ENCODE measurements at regions not wholly inside any gene's neighbourhood (a gene's known extent, or its start where the extent isn't known, plus 50 kb on each side); places are given as distances from the start of the nearest gene placed in this dataset.

DNA sequence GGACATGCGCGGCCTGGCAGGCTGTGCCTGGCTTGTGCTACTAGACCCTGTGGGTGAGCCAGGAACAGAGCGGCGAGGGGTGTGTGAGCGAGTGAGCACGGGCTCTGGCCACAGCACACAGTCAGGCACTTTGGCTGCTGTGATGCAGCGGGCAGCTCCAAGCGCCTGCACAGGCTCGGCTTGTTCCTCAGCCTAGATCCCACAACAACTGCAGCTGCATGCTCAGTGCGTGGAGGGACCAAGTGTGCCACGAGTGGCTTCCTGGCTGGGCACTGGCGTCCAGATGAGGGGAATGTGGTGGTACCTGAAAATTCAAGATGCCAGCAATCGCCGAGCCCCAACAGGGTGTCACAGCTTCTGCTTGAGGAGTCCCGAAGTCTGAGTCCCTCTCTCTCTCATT lies 1056.6 kb downstream of the RAPGEF2 start:
- Histone ChIP-seq H3K9ac (ENCODE audit: low read depth, low read length) (no peak overlapping the region), H3K4me1 (ENCODE audit: control insufficient read depth, insufficient read depth, low read length) (no peaks in the 10 kb centered on the region), H3K4me3 (ENCODE audit: low read depth, low read length) (no peak overlapping the region), H3K36me3 (ENCODE audit: control insufficient read depth, insufficient read depth, low read length) (no peaks in the 10 kb centered on the region), H3K27me3 (ENCODE audit: control insufficient read depth, insufficient read depth, low read length) (no peaks in the 10 kb centered on the region), H3K9me3 (ENCODE audit: control insufficient read depth, insufficient read depth, low read length) (peaks cover 4% of the 10 kb centered on the region)

DNA sequence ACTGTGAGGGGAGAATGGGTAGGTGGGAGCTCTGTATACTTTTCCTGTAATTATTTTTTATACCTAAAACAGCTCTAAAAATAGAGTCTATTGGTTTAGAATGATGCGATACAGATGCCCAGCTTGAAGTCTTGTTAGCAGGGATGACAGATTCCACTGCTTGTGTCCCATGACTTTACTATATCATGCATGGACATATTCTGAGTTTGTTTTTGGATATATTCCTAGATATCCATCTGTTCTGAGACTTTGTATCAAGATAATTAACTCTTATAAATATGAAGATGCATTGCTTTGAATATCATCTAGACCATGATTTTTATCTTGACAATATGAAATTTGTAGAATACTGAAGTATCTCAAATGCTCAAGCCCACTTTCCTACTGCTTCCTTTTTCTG lies 1058.1 kb downstream of the RAPGEF2 start:
- peaks cover 4% of the 10 kb centered on the region for H3K9me3 ChIP-seq (ENCODE audit: control insufficient read depth, insufficient read depth, low read length)
- H3K27me3 ChIP-seq (ENCODE audit: control insufficient read depth, insufficient read depth, low read length) = no peaks in the 10 kb centered on the region

DNA sequence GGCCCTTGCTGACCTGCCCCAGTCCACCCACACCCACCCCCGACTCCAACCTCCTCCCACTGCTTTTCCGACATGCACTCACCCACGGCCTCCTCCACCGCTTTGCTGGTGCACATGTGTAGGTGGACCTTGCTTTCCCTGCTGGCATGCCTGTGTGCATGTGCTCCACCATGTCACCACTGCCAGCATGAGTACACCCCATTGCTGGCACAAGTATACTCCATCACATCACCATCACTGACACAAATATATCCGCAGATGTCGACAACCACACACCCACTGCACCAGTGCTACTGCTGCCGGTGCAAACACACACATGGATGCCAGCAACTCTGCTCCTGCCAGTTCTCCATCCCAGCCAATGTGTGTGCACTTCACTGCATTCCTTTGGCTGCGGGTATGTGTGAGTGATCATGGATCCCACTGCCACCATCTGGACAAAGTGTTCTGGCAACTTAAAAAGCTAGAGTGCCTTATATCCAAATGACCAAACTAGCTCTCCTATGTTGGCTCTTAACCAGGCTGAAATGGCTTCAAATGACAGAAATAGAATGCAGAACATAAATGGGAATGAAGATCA lies 1072.3 kb downstream of the RAPGEF2 start:
- Histone ChIP-seq H3K9me3 (ENCODE audit: control insufficient read depth, insufficient read depth, low read length) (no peaks in the 10 kb centered on the region), H3K27me3 (ENCODE audit: control insufficient read depth, insufficient read depth, low read length) (no peaks in the 10 kb centered on the region), H3K9ac (ENCODE audit: low read depth, low read length) (no peak overlapping the region), H3K36me3 (ENCODE audit: control insufficient read depth, insufficient read depth, low read length) (no peaks in the 10 kb centered on the region), H3K4me1 (ENCODE audit: control insufficient read depth, insufficient read depth, low read length) (no peaks in the 10 kb centered on the region), H3K4me3 (ENCODE audit: low read depth, low read length) (no peak overlapping the region)

More for the DNA sequence above, 1058.1 kb downstream of the RAPGEF2 start:
- Histone ChIP-seq H3K4me3 (ENCODE audit: low read depth, low read length) (no peak overlapping the region), H3K36me3 (ENCODE audit: control insufficient read depth, insufficient read depth, low read length) (no peaks in the 10 kb centered on the region), H3K4me1 (ENCODE audit: control insufficient read depth, insufficient read depth, low read length) (no peaks in the 10 kb centered on the region), H3K9ac (ENCODE audit: low read depth, low read length) (no peak overlapping the region)

DNA sequence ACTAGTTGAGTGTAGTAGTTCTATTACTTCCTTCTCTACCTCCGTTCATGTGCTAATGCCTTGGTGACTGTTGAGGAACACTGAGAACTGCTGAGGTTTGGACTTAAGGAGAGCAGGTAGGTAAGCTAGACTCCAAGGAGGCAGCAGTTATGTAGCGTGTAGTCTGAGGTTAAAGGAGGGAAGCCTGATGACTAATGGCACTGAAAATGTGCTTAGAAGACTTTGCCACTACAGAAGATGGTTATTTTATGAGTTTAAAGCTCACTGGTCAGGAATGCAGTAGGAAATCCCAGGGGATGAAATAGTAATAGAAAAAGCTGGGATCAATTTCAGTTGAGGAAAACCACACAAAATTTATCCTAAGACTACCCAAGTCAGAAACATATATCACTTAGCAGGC lies 1077.3 kb downstream of the RAPGEF2 start:
- no peaks in the 10 kb centered on the region for H3K4me1 ChIP-seq (ENCODE audit: control insufficient read depth, insufficient read depth, low read length)
- H3K9me3 ChIP-seq (ENCODE audit: control insufficient read depth, insufficient read depth, low read length) = no peaks in the 10 kb centered on the region
- H3K9ac ChIP-seq (ENCODE audit: low read depth, low read length) = no peak overlapping the region
- H3K4me3 ChIP-seq (ENCODE audit: low read depth, low read length) = no peak overlapping the region
- H3K36me3 ChIP-seq (ENCODE audit: control insufficient read depth, insufficient read depth, low read length) = no peaks in the 10 kb centered on the region
- H3K27me3 ChIP-seq (ENCODE audit: control insufficient read depth, insufficient read depth, low read length) = no peaks in the 10 kb centered on the region

DNA sequence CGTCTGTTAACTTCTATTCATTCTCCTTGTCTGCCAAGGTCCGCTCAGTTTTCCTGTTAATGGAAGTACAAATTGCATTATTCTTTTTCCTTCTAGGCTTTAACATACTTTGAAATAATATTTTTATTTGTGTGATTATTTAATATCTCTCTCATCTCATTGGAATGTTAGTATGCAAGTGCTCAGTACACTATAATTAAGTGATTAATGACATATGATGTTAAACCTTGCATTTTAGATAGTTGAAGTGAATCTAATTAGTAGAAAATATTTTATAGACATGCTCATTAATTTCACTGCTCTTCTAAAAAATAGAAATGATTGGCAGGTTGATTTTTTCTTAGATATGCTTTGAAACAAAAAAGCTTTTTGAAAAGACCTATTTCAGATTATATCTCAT lies 1079.8 kb downstream of the RAPGEF2 start:
- no peaks in the 10 kb centered on the region for H3K27me3 ChIP-seq (ENCODE audit: control insufficient read depth, insufficient read depth, low read length)
- no peaks in the 10 kb centered on the region for H3K4me1 ChIP-seq (ENCODE audit: control insufficient read depth, insufficient read depth, low read length)
- H3K36me3 ChIP-seq (ENCODE audit: control insufficient read depth, insufficient read depth, low read length) = no peaks in the 10 kb centered on the region
- no peak overlapping the region for H3K4me3 ChIP-seq (ENCODE audit: low read depth, low read length)
- no peak overlapping the region for H3K9ac ChIP-seq (ENCODE audit: low read depth, low read length)
- no peaks in the 10 kb centered on the region for H3K9me3 ChIP-seq (ENCODE audit: control insufficient read depth, insufficient read depth, low read length)

DNA sequence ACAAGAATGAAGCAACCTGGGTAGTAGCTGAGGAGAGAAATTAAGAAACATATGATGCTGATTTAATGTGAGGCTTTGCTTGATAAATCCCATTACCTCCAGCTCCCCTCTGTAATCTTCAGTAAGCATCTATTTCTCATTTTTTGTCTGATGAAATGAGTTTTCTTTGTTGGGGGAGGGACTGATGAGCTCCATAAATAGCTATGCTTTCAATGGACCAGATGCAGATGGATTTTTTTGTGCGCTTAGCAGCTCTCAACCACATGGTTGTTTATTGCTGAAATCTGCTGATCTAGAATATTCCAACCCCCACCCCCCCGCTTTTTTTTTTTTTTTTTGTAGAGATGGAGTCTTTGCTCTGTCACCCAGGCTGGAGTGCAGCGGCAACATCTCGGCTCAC lies 1082.0 kb downstream of the RAPGEF2 start:
- H3K4me1 ChIP-seq (ENCODE audit: control insufficient read depth, insufficient read depth, low read length) = no peaks in the 10 kb centered on the region
- H3K9ac ChIP-seq (ENCODE audit: low read depth, low read length) = no peak overlapping the region
- H3K4me3 ChIP-seq (ENCODE audit: low read depth, low read length) = no peak overlapping the region
- no peaks in the 10 kb centered on the region for H3K27me3 ChIP-seq (ENCODE audit: control insufficient read depth, insufficient read depth, low read length)
- H3K36me3 ChIP-seq (ENCODE audit: control insufficient read depth, insufficient read depth, low read length) = no peaks in the 10 kb centered on the region
- H3K9me3 ChIP-seq (ENCODE audit: control insufficient read depth, insufficient read depth, low read length) = no peaks in the 10 kb centered on the region

DNA sequence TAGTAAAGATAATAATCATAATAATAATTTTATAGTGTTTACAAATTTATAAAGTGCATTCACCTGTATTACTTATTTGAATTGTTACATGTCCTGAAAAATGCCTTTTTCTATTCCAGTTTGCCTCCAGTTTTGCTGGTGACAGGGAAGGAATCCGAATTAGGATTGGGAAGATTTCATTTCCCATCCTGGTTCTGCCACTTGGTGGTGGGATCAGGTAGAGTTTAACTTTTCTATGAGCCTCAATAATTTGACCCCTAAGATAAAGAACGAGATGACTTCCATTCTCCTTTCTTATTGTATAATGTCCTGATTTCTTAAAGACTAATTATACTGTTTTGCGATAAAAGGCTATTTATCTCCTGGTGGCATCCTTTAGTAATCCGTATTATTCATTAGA lies 1090.9 kb downstream of the RAPGEF2 start:
- Histone ChIP-seq H3K4me3 (ENCODE audit: low read depth, low read length) (no peak overlapping the region), H3K4me1 (ENCODE audit: control insufficient read depth, insufficient read depth, low read length) (no peaks in the 10 kb centered on the region), H3K36me3 (ENCODE audit: control insufficient read depth, insufficient read depth, low read length) (no peaks in the 10 kb centered on the region), H3K9me3 (ENCODE audit: control insufficient read depth, insufficient read depth, low read length) (no peaks in the 10 kb centered on the region), H3K27me3 (ENCODE audit: control insufficient read depth, insufficient read depth, low read length) (no peaks in the 10 kb centered on the region), H3K9ac (ENCODE audit: low read depth, low read length) (no peak overlapping the region)

DNA sequence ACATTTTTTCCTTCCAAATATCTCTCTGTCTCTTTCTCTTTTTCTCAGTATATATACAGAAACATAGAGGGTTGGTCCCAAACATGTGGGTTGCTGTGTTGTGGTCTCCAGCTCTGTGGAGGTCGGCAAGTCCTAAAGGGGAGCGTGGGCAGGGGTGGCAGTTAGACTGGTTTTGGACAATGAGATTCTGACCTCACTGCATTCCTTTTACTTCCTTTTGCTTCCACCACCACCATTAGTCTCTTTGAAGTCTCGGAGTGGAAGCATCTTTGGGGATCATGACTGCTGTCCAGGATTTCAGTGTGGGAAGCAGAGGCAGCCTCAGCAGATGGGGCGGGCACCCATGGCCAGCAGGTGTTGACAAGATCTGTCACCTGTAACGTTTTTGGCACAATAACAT lies 1091.8 kb downstream of the RAPGEF2 start:
- Histone ChIP-seq H3K4me3 (ENCODE audit: low read depth, low read length) (no peak overlapping the region), H3K36me3 (ENCODE audit: control insufficient read depth, insufficient read depth, low read length) (no peaks in the 10 kb centered on the region), H3K4me1 (ENCODE audit: control insufficient read depth, insufficient read depth, low read length) (no peaks in the 10 kb centered on the region), H3K27me3 (ENCODE audit: control insufficient read depth, insufficient read depth, low read length) (no peaks in the 10 kb centered on the region), H3K9me3 (ENCODE audit: control insufficient read depth, insufficient read depth, low read length) (no peaks in the 10 kb centered on the region), H3K9ac (ENCODE audit: low read depth, low read length) (no peak overlapping the region)

DNA sequence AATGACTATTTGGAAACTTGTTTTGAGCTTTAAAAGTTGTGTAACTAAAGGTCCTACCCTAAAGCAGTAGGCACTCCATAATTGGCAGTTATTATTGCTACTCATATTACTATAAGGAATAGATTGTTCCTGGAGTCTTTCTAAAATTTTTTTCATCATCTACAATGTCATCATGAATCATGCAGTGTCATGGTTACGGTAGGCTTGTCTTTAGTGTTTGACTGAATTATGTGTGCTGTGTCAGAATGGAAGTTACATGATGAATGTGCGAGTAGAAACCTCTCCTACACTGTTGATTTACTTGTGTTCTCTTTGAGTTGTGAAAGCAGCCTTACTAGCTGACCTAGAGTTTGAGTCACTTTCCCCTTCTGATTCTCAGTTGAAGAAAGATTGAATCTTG lies 1099.9 kb downstream of the RAPGEF2 start:
- Histone ChIP-seq H3K9ac (ENCODE audit: low read depth, low read length) (no peak overlapping the region), H3K27me3 (ENCODE audit: control insufficient read depth, insufficient read depth, low read length) (no peaks in the 10 kb centered on the region), H3K9me3 (ENCODE audit: control insufficient read depth, insufficient read depth, low read length) (no peaks in the 10 kb centered on the region), H3K4me3 (ENCODE audit: low read depth, low read length) (no peak overlapping the region), H3K36me3 (ENCODE audit: control insufficient read depth, insufficient read depth, low read length) (no peaks in the 10 kb centered on the region), H3K4me1 (ENCODE audit: control insufficient read depth, insufficient read depth, low read length) (no peaks in the 10 kb centered on the region)

DNA sequence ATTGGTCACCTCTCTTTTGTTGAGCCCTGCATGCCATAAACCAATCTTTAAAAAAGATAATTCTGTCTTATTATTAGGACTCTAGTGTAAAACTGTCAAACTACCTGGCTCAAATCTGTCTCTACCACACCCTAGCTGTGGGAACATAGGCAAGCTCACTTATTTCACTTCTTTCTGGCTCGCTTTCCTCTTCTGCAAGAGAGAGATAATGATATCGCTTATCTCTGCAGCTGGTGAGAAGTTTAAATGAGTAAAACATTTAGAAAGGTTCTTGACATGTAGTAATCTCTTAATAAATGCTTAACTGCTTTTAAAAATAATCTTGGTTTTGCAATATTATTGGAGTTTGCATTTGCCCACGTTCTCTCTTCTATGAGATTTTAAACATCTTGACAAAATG lies 1109.2 kb downstream of the RAPGEF2 start:
- Histone ChIP-seq H3K9ac (ENCODE audit: low read depth, low read length) (no peak overlapping the region), H3K27me3 (ENCODE audit: control insufficient read depth, insufficient read depth, low read length) (no peaks in the 10 kb centered on the region), H3K4me1 (ENCODE audit: control insufficient read depth, insufficient read depth, low read length) (no peaks in the 10 kb centered on the region), H3K36me3 (ENCODE audit: control insufficient read depth, insufficient read depth, low read length) (no peaks in the 10 kb centered on the region), H3K4me3 (ENCODE audit: low read depth, low read length) (no peak overlapping the region), H3K9me3 (ENCODE audit: control insufficient read depth, insufficient read depth, low read length) (no peaks in the 10 kb centered on the region)

DNA sequence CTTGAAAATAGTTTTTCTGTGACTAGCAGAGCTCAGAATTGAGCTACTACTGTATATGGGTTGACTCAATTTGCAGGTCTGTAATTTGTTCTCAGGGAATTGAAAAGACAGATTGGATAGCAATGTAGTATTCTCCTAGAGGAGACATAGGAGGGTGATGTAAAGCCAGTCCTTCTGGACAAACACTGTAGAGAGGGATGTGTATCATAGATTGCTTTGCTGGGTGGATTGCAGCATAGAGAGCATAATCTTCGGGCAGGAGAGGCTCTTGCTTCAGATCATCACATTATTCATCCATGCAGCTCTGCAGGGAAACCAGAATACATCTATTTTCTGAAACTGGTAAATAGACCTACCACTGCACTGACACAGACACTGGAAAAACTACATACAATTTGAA lies 1110.5 kb downstream of the RAPGEF2 start:
- Histone ChIP-seq H3K4me1 (ENCODE audit: control insufficient read depth, insufficient read depth, low read length) (no peaks in the 10 kb centered on the region), H3K9ac (ENCODE audit: low read depth, low read length) (no peak overlapping the region), H3K9me3 (ENCODE audit: control insufficient read depth, insufficient read depth, low read length) (no peaks in the 10 kb centered on the region), H3K36me3 (ENCODE audit: control insufficient read depth, insufficient read depth, low read length) (no peaks in the 10 kb centered on the region), H3K4me3 (ENCODE audit: low read depth, low read length) (no peak overlapping the region), H3K27me3 (ENCODE audit: control insufficient read depth, insufficient read depth, low read length) (no peaks in the 10 kb centered on the region)

DNA sequence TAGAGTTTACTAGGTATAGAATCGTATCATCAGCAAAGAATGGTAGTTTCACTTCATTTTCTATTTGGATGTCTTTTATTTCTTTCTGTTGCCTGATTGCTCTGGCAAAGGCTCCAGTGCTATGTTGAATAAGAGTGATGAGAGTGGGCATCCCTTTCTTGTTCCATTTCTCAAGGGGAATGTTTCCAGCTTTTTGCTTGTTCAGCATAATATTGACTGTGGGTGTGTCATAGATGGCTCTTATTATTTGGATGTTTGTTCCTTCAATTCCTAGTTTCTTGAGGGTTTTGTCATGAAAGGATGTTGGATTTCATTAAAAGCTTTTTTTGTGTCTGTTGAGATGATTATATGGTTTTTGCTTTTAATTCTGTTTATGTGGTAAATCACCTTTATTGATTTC lies 1114.5 kb downstream of the RAPGEF2 start:
- H3K4me3 ChIP-seq (ENCODE audit: low read depth, low read length) = no peak overlapping the region
- no peak overlapping the region for H3K9ac ChIP-seq (ENCODE audit: low read depth, low read length)
- H3K4me1 ChIP-seq (ENCODE audit: control insufficient read depth, insufficient read depth, low read length) = no peaks in the 10 kb centered on the region
- no peaks in the 10 kb centered on the region for H3K9me3 ChIP-seq (ENCODE audit: control insufficient read depth, insufficient read depth, low read length)
- no peaks in the 10 kb centered on the region for H3K36me3 ChIP-seq (ENCODE audit: control insufficient read depth, insufficient read depth, low read length)
- no peaks in the 10 kb centered on the region for H3K27me3 ChIP-seq (ENCODE audit: control insufficient read depth, insufficient read depth, low read length)

DNA sequence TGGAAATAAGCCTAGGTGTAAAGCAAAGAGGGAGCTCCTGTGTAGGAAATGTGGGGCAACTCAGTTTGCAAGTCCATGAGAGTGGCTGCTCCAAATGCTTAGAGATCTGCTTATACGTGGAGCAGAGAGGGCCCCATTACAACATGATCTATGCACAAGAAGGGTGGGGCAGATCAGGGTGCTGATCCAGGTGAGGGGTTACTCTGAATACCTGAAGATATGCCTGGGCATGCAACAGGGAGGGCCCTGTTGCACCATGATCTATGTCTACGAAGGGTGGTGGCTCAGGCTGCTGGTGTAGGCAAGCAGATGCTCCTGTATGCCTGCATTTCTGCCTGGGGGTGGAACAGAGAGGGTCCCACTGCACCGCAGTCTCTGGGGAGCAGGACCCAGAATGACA lies 1121.2 kb downstream of the RAPGEF2 start:
- no peaks in the 10 kb centered on the region for H3K36me3 ChIP-seq (ENCODE audit: control insufficient read depth, insufficient read depth, low read length)
- no peaks in the 10 kb centered on the region for H3K9me3 ChIP-seq (ENCODE audit: control insufficient read depth, insufficient read depth, low read length)
- no peak overlapping the region for H3K9ac ChIP-seq (ENCODE audit: low read depth, low read length)
- no peaks in the 10 kb centered on the region for H3K4me1 ChIP-seq (ENCODE audit: control insufficient read depth, insufficient read depth, low read length)
- no peak overlapping the region for H3K4me3 ChIP-seq (ENCODE audit: low read depth, low read length)
- no peaks in the 10 kb centered on the region for H3K27me3 ChIP-seq (ENCODE audit: control insufficient read depth, insufficient read depth, low read length)

All from iPS-15b (cell line).